Thyroid gland (tissue), 4 donors: ENCODE measurements at regions not wholly inside any gene's neighbourhood (a gene's known extent, or its start where the extent isn't known, plus 50 kb on each side); places are given as distances from the start of the nearest gene placed in this dataset.

Experiments used
- DNase-seq, 2 donors: peaks; one replicate each; pipeline ENCODE4 v3.0.0-alpha.2; 2019
- H3K27ac ChIP-seq, 3 donors: fragments of 200-600 bp; sonication (generic); 1 replicate in 2 of 3; 2 replicates in 1 of 3; pipeline ENCODE4 v1.5.1; 2016 to 2019; ENCODE audit warnings: mild to moderate bottlenecking in 1 of 3, moderate library complexity in 1 of 3
- H3K27me3 ChIP-seq: fragments of 200-600 bp; sonication (generic); one replicate; pipeline ENCODE4 v1.5.1; 2019
- H3K36me3 ChIP-seq, 2 donors: fragments of 200-600 bp; sonication (generic); one replicate each; pipeline ENCODE4 v1.5.1; 2016 to 2019
- H3K4me1 ChIP-seq, 2 donors: fragments of 200-600 bp; sonication (generic); one replicate each; pipeline ENCODE4 v1.5.1; 2017 to 2019
- H3K4me3 ChIP-seq, 3 donors: fragments of 200-600 bp; sonication (generic); replicated peaks in 1 of 3; 1 replicate in 2 of 3; 2 replicates in 1 of 3; pipeline ENCODE4 v1.5.1; 2016; ENCODE audit warnings: mild to moderate bottlenecking in 1 of 3
- H3K9me3 ChIP-seq: fragments of 200-600 bp; sonication (generic); one replicate; pipeline ENCODE4 v1.5.1; 2017
- CTCF ChIP-seq, 6 experiments: fragments of 200-600 bp in 3 of 6; fragments of 450-650 bp in 3 of 6; sonication (generic) in 3 of 6; IDR thresholded peaks; one replicate each; pipeline ENCODE4 v1.5.1; 2016 to 2019; ENCODE audit warnings: antibody characterized with exemption in 6 of 6, mild to moderate bottlenecking in 2 of 6, inconsistent platforms in 1 of 6, moderate library complexity in 1 of 6
- POLR2A ChIP-seq, 2 donors: fragments of 450-650 bp; IDR thresholded peaks; one replicate each; pipeline ENCODE4 v1.6.1; 2017; ENCODE audit warnings: antibody characterized with exemption in 2 of 2, mild to moderate bottlenecking in 2 of 2, moderate library complexity in 1 of 2
- WGBS, 2 donors: methylation state at CpG; one replicate each; pipeline ENCODE4 v1.1.5; 2017; 5-methylcytosine and 5-hydroxymethylcytosine counted together
- intact Hi-C: fragments of 100-400 bp; cut with DNase I; formaldehyde crosslinking; loops from one replicate; pipeline ENCODE4 v1.15.1; 2023

GRCh38 chr3:181971424-181971823 lies 259.7 kb downstream of the SOX2 start:
- H3K9me3 ChIP-seq, result no peaks in the 10 kb centered on the region
- H3K4me3 ChIP-seq, result no peak overlapping the region
- TF ChIP-seq CTCF (IDR thresholded peaks at IDR 0.05) (no peak), POLR2A (IDR thresholded peaks at IDR 0.05) (no peak)
- H3K27me3 ChIP-seq, result no peaks in the 10 kb centered on the region
- 77 to 85% methylated on average over 2 of the region's 2 CpGs for WGBS, 2 donors
- H3K27ac ChIP-seq, result no peak overlapping the region
- intact Hi-C loops, result no loop called here
- H3K4me1 ChIP-seq, result no peaks in the 10 kb centered on the region
- no peak for DNase-seq
- H3K36me3 ChIP-seq, result no peaks in the 10 kb centered on the region

GRCh38 chr3:181974198-181974597 lies 262.5 kb downstream of the SOX2 start:
- intact Hi-C loops, result no loop called here
- no peaks in the 10 kb centered on the region for H3K36me3 ChIP-seq
- H3K4me3 ChIP-seq, result no peak overlapping the region
- DNase-seq, result no peak
- WGBS, 2 donors, result 94 to 96% methylated on average over 2 of the region's 2 CpGs
- TF ChIP-seq CTCF (IDR thresholded peaks at IDR 0.05) (no peak), POLR2A (IDR thresholded peaks at IDR 0.05) (no peak)
- no peaks in the 10 kb centered on the region for H3K9me3 ChIP-seq
- no peaks in the 10 kb centered on the region for H3K27me3 ChIP-seq
- H3K4me1 ChIP-seq, result no peaks in the 10 kb centered on the region
- H3K27ac ChIP-seq, result no peak overlapping the region

GRCh38 chr3:181976526-181976925 lies 264.8 kb downstream of the SOX2 start:
- no peaks in the 10 kb centered on the region for H3K9me3 ChIP-seq
- WGBS, 2 donors, result 79 to 91% methylated on average over 1 of the region's 1 CpG
- no peak overlapping the region for H3K27ac ChIP-seq
- no peak for TF ChIP-seq POLR2A (IDR thresholded peaks at IDR 0.05)
- no peak for TF ChIP-seq CTCF (IDR thresholded peaks at IDR 0.05)
- intact Hi-C loops, result no loop called here
- no peaks in the 10 kb centered on the region for H3K36me3 ChIP-seq
- DNase-seq, result no peak
- H3K27me3 ChIP-seq, result no peaks in the 10 kb centered on the region
- no peaks in the 10 kb centered on the region for H3K4me1 ChIP-seq
- no peak overlapping the region for H3K4me3 ChIP-seq

GRCh38 chr3:181985386-181985785 lies 273.7 kb downstream of the SOX2 start:
- Histone ChIP-seq H3K27ac (no peak overlapping the region), H3K9me3 (no peaks in the 10 kb centered on the region), H3K4me1 (no peaks in the 10 kb centered on the region), H3K4me3 (no peak overlapping the region), H3K27me3 (no peaks in the 10 kb centered on the region), H3K36me3 (no peaks in the 10 kb centered on the region)
- intact Hi-C loops, result no loop called here
- WGBS, 2 donors, result 75 to 81% methylated on average over 2 of the region's 2 CpGs
- no peak for DNase-seq
- TF ChIP-seq POLR2A (IDR thresholded peaks at IDR 0.05) (no peak), CTCF (IDR thresholded peaks at IDR 0.05) (no peak)

- Histone ChIP-seq H3K9me3 (no peaks in the 10 kb centered on the region), H3K4me1 (no peaks in the 10 kb centered on the region), H3K4me3 (no peak overlapping the region), H3K36me3 (no peaks in the 10 kb centered on the region), H3K27ac (no peak overlapping the region), H3K27me3 (no peaks in the 10 kb centered on the region)
- WGBS, 2 donors, result 83 to 90% methylated on average over 4 of the region's 4 CpGs
- no peak for DNase-seq
- TF ChIP-seq CTCF (IDR thresholded peaks at IDR 0.05), result no peak
- TF ChIP-seq POLR2A (IDR thresholded peaks at IDR 0.05), result no peak
- intact Hi-C loops, result no loop called here
Observed at GRCh38 chr3:181987736-181988135, 276.0 kb downstream of the SOX2 start.
